ENCODE measurements at regions not wholly inside any gene's neighbourhood (a gene's known extent, or its start where the extent isn't known, plus 50 kb on each side); places are given as distances from the start of the nearest gene placed in this dataset.

DNA sequence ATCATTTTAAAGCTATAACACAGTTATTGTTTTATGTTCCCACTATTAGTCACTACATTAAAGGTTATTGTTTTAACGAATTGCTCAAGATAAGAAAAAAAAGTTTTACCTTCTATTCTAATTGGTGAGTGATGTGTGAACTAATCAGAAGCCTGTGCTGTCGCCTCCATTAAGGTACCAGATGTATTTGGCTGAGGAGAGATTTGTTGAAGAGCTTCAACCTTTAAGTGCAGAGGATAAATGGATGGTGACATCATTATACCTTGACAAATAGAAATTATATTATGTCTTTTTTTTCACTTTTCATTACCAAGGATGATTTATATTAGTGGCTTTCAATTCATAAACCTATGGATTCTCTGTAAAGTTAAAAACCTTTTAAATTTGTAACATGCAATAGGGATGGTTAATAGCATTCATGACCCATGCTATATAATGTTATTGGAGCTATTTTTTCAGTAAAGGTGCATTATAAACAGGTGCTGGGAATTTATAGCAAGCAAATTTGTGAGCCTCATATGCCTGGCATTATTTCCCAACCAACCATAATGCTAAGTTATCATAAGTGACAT, 97.0 kb upstream of the NPVF start:
- no peak for TF ChIP-seq POLR2AphosphoS5 (IDR thresholded peaks at IDR 0.05; ENCODE audit: borderline replicate concordance, low read depth, low read length)
- TF ChIP-seq EZH2 (IDR thresholded peaks at IDR 0.05), result no peak

Data from SK-N-MC (cell line).